Neutrophil (primary cell): ENCODE measurements at regions not wholly inside any gene's neighbourhood (a gene's known extent, or its start where the extent isn't known, plus 50 kb on each side); places are given as distances from the start of the nearest gene placed in this dataset.

Experiments
- H3K27ac ChIP-seq: fragments of 200-600 bp; sonication (generic); 2 replicates; pipeline ENCODE4 v1.5.1; 2016; ENCODE audit warnings: mild to moderate bottlenecking, moderate library complexity
- H3K27me3 ChIP-seq: fragments of 200-600 bp; sonication (generic); 2 replicates; pipeline ENCODE4 v1.6.0; 2016; ENCODE audit warnings: mild to moderate bottlenecking
- H3K36me3 ChIP-seq: fragments of 200-600 bp; sonication (generic); 2 replicates; pipeline ENCODE4 v1.5.1; 2017
- H3K4me1 ChIP-seq, 2 experiments: fragments of 200-600 bp in 1 of 2; sonication (generic) in 1 of 2; 1 replicate in 1 of 2; 2 replicates in 1 of 2; pipeline versions ENCODE4 v1.5.1 to v1.6.1; 2013 to 2016; ENCODE audit warnings: low read depth in 1 of 2, low read length in 1 of 2, mild to moderate bottlenecking in 1 of 2, moderate library complexity in 1 of 2; ENCODE audit not compliant: control insufficient read depth in 1 of 2, insufficient read depth in 1 of 2
- H3K4me3 ChIP-seq, 2 experiments: fragments of 200-600 bp in 1 of 2; sonication (generic) in 1 of 2; 1 replicate in 1 of 2; 2 replicates in 1 of 2; pipeline ENCODE4 v1.5.1; 2013 to 2016; ENCODE audit warnings: low read depth in 1 of 2, low read length in 1 of 2, mild to moderate bottlenecking in 1 of 2, moderate library complexity in 1 of 2
- H3K9me3 ChIP-seq: fragments of 200-600 bp; sonication (generic); 2 replicates; pipeline ENCODE4 v1.5.1; 2016
- CTCF ChIP-seq: fragments of 200-600 bp; sonication (generic); IDR thresholded peaks from 2 replicates; pipeline ENCODE4 v1.5.1; 2016; ENCODE audit warnings: antibody characterized with exemption

- Histone ChIP-seq H3K9me3 (peaks cover 2% of the 10 kb centered on the region), H3K27ac (no peak overlapping the region), H3K36me3 (no peaks in the 10 kb centered on the region), H3K27me3 (no peaks in the 10 kb centered on the region), H3K4me1 (no peaks in the 10 kb centered on the region), H3K4me3 (no peak overlapping the region)
- no peak for TF ChIP-seq CTCF
Measured at GRCh38 chr14:22333422-22334274, 255.4 kb downstream of the DAD1 start.

- Histone ChIP-seq H3K27ac (no peak overlapping the region), H3K4me3 (no peak overlapping the region), H3K36me3 (no peaks in the 10 kb centered on the region), H3K4me1 (no peaks in the 10 kb centered on the region), H3K27me3 (no peaks in the 10 kb centered on the region), H3K9me3 (peaks cover 2% of the 10 kb centered on the region)
- TF ChIP-seq CTCF, result no peak
Measured at GRCh38 chr14:22332686-22333421, 256.2 kb downstream of the DAD1 start.

- Histone ChIP-seq H3K4me3 (no peak overlapping the region), H3K4me1 (no peaks in the 10 kb centered on the region), H3K27ac (no peak overlapping the region), H3K27me3 (no peaks in the 10 kb centered on the region), H3K9me3 (peaks cover 2% of the 10 kb centered on the region), H3K36me3 (no peaks in the 10 kb centered on the region)
- no peak for TF ChIP-seq CTCF
Measured at GRCh38 chr14:22329371-22329770, 259.7 kb downstream of the DAD1 start.

GRCh38 chr14:22325676-22326400, 263.2 kb downstream of the DAD1 start:
- Histone ChIP-seq H3K27me3 (no peaks in the 10 kb centered on the region), H3K9me3 (peaks cover 2% of the 10 kb centered on the region)

More at GRCh38 chr14:22325676-22326400, 263.2 kb downstream of the DAD1 start:
- no peak for TF ChIP-seq CTCF
- Histone ChIP-seq H3K27ac (no peak overlapping the region), H3K4me3 (no peak overlapping the region), H3K4me1 (peaks cover 0 to 1% of the 10 kb centered on the region in 2 experiments), H3K36me3 (no peaks in the 10 kb centered on the region)
